HG02588 (cell line): ENCODE measurements at regions not wholly inside any gene's neighbourhood (a gene's known extent, or its start where the extent isn't known, plus 50 kb on each side); places are given as distances from the start of the nearest gene placed in this dataset.

Source experiments
- ATAC-seq: cut with Tn5 transposase; IDR thresholded peaks from one replicate; pipeline ENCODE4 v1.9.1; 2021; ENCODE audit warnings: mild to moderate bottlenecking, moderate library complexity; ENCODE audit not compliant: unreplicated experiment

GRCh38 chr2:2751715-2752315 lies 420.7 kb upstream of the MYT1L start:
- no peak for ATAC-seq

GRCh38 chr2:2750867-2751714 lies 420.0 kb upstream of the MYT1L start:
- ATAC-seq: no peak

GRCh38 chr2:2749206-2749598 lies 418.1 kb upstream of the MYT1L start:
- no peak for ATAC-seq

GRCh38 chr2:2748399-2749205 lies 417.5 kb upstream of the MYT1L start:
- ATAC-seq: no peak

- no peak for ATAC-seq
Measured at GRCh38 chr2:2747797-2748301, 416.8 kb upstream of the MYT1L start.

- ATAC-seq: no peak
Measured at GRCh38 chr2:2746731-2747130, 415.7 kb upstream of the MYT1L start.

GRCh38 chr2:2744958-2745715 lies 414.1 kb upstream of the MYT1L start:
- no peak for ATAC-seq

- ATAC-seq: no peak
Measured at GRCh38 chr2:2744107-2744506, 413.0 kb upstream of the MYT1L start.

- ATAC-seq: no peak
Measured at GRCh38 chr2:2743164-2743571, 412.1 kb upstream of the MYT1L start.

GRCh38 chr2:2742726-2743125 lies 411.7 kb upstream of the MYT1L start:
- ATAC-seq: no peak

- no peak for ATAC-seq
Measured at GRCh38 chr2:2740238-2740775, 409.2 kb upstream of the MYT1L start.

- ATAC-seq: no peak
Measured at GRCh38 chr2:2739231-2739795, 408.2 kb upstream of the MYT1L start.

GRCh38 chr2:2738684-2739083 lies 407.6 kb upstream of the MYT1L start:
- ATAC-seq: no peak

- no peak for ATAC-seq
Measured at GRCh38 chr2:2738276-2738675, 407.2 kb upstream of the MYT1L start.

GRCh38 chr2:2735041-2735440 lies 404.0 kb upstream of the MYT1L start:
- ATAC-seq: no peak

- no peak for ATAC-seq
Measured at GRCh38 chr2:2734308-2734707, 403.2 kb upstream of the MYT1L start.

GRCh38 chr2:2733818-2734217 lies 402.7 kb upstream of the MYT1L start:
- ATAC-seq: no peak

GRCh38 chr2:2732331-2733119 lies 401.4 kb upstream of the MYT1L start:
- ATAC-seq: no peak

GRCh38 chr2:2731816-2732284 lies 400.8 kb upstream of the MYT1L start:
- ATAC-seq: no peak
